Esophagus muscularis mucosa (tissue), 4 donors: ENCODE measurements at regions not wholly inside any gene's neighbourhood (a gene's known extent, or its start where the extent isn't known, plus 50 kb on each side); places are given as distances from the start of the nearest gene placed in this dataset.

Experiments used
- DNase-seq: peaks from one replicate; pipeline ENCODE4 v3.0.0-alpha.2; 2017; ENCODE audit errors: extremely low spot score
- H3K27ac ChIP-seq, 4 donors: fragments of 200-600 bp; sonication (generic); replicated peaks in 1 of 4; 1 replicate in 3 of 4; 2 replicates in 1 of 4; pipeline ENCODE4 v1.5.1; 2016 to 2019; ENCODE audit warnings: mild to moderate bottlenecking in 1 of 4
- H3K27me3 ChIP-seq, 4 donors: fragments of 200-600 bp; sonication (generic); one replicate each; pipeline versions ENCODE4 v1.5.1 to v1.6.0; 2016 to 2019
- H3K36me3 ChIP-seq, 4 donors: fragments of 200-600 bp; sonication (generic); one replicate each; pipeline ENCODE4 v1.5.1; 2016 to 2019
- H3K4me1 ChIP-seq, 4 donors: fragments of 200-600 bp; sonication (generic); one replicate each; pipeline ENCODE4 v1.5.1; 2016 to 2019
- H3K4me3 ChIP-seq, 4 donors: fragments of 200-600 bp; sonication (generic); 1 replicate in 2 of 4; 2 replicates in 2 of 4; pipeline ENCODE4 v1.5.1; 2016 to 2019; ENCODE audit warnings: mild to moderate bottlenecking in 4 of 4, moderate library complexity in 1 of 4
- H3K9me3 ChIP-seq, 4 donors: fragments of 200-600 bp; sonication (generic); 1 replicate in 3 of 4; 2 replicates in 1 of 4; pipeline ENCODE4 v1.5.1; 2016 to 2019
- CTCF ChIP-seq, 3 experiments: fragments of 200-600 bp in 2 of 3; fragments of 450-650 bp in 1 of 3; sonication (generic) in 2 of 3; IDR thresholded peaks; one replicate each; pipeline ENCODE4 v1.5.1; 2017 to 2019; ENCODE audit warnings: antibody characterized with exemption in 3 of 3, mild to moderate bottlenecking in 2 of 3, moderate library complexity in 1 of 3
- EP300 ChIP-seq: sonication (generic); formaldehyde crosslinking; IDR thresholded peaks from one replicate; pipeline ENCODE4 v1.6.1; 2017; ENCODE audit warnings: antibody characterized with exemption
- POLR2A ChIP-seq: fragments of 450-650 bp; IDR thresholded peaks from one replicate; pipeline ENCODE4 v1.6.1; 2017; ENCODE audit warnings: antibody characterized with exemption, moderate library complexity, mild to moderate bottlenecking, low read depth
- POLR2AphosphoS5 ChIP-seq, 2 donors: sonication (generic); formaldehyde crosslinking; IDR thresholded peaks; one replicate each; pipeline ENCODE4 v1.6.1; 2017; ENCODE audit warnings: antibody characterized with exemption in 2 of 2
- WGBS: methylation state at CpG from one replicate; pipeline ENCODE4 v1.1.5; 2018; 5-methylcytosine and 5-hydroxymethylcytosine counted together
- intact Hi-C: fragments of 100-400 bp; cut with DNase I; formaldehyde crosslinking; loops from one replicate; pipeline ENCODE4 v1.15.1; 2023

DNA sequence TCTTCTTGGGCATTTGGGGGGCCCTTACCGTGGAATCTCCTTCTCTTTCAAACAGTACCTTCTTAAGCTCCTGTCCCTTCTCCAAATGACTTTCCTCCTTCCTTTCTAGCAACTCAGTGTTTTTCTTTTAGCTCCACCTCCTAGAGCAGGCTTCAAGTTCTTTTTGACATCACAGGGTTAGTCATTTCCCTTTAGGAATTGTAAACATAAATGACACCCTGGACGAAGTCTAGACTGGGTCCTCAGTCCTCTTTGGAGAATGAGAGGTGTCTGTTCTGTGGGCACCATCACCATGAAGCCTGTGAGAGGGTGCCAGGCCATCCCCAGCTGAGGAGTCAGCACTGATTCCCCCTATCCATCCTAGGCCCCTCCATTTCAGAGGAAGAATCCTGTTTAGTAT, 94.7 kb downstream of the SALL1 start:
- TF ChIP-seq POLR2AphosphoS5 (IDR thresholded peaks at IDR 0.05) (no peak), CTCF (IDR thresholded peaks at IDR 0.05) (no peak), POLR2A (no peak), EP300 (no peak)
- H3K27ac ChIP-seq = no peak overlapping the region
- intact Hi-C loops = no loop called here
- H3K9me3 ChIP-seq = no peaks in the 10 kb centered on the region
- no peak for DNase-seq
- no peaks in the 10 kb centered on the region for H3K36me3 ChIP-seq
- peaks cover 0 to 34% (median 0%) of the 10 kb centered on the region in 4 donors for H3K27me3 ChIP-seq
- no peak overlapping the region for H3K4me3 ChIP-seq
- H3K4me1 ChIP-seq = no peaks in the 10 kb centered on the region
- 48% methylated on average over 2 of the region's 2 CpGs for WGBS

- intact Hi-C loops = no loop called here
- no peak for TF ChIP-seq EP300
- TF ChIP-seq CTCF (IDR thresholded peaks at IDR 0.05) = no peak
- no peak for TF ChIP-seq POLR2A
- TF ChIP-seq POLR2AphosphoS5 (IDR thresholded peaks at IDR 0.05) = no peak
- H3K27ac ChIP-seq = no peak overlapping the region
- no peak overlapping the region for H3K4me3 ChIP-seq
- no peaks in the 10 kb centered on the region for H3K4me1 ChIP-seq
- H3K27me3 ChIP-seq = peaks cover 0 to 43% (median 0%) of the 10 kb centered on the region in 4 donors
- no peak for DNase-seq
- 84% methylated on average over 9 of the region's 9 CpGs for WGBS
- H3K9me3 ChIP-seq = no peaks in the 10 kb centered on the region
- no peaks in the 10 kb centered on the region for H3K36me3 ChIP-seq
These were observed 95.6 kb downstream of the SALL1 start for GRCh38 chr16:51055434-51055833.

DNA sequence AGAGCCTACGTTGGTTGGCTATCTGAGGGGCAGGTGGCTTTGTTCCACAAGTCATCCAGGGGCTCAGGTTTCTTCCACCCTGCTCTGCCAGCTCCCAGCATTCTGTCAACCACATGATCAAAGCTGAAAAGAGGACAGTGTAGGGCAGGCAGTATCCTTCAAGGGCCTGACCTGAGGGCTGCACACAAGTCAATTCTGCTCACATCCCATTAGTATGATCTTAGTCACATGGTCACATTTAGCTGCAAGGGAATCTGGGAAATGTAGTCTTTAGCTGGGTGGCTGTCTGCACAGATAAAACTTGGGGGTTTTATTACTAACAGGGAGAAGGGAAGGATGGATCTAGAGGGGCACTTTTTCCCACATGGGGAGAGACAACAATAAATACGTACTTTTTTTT, 97.3 kb downstream of the SALL1 start:
- no peak for DNase-seq

GRCh38 chr16:51051671-51052070, 99.4 kb downstream of the SALL1 start:
- H3K27ac ChIP-seq = no peak overlapping the region

More for the DNA sequence above, 97.3 kb downstream of the SALL1 start:
- Histone ChIP-seq H3K9me3 (no peaks in the 10 kb centered on the region), H3K27ac (no peak overlapping the region), H3K27me3 (peaks cover 0 to 43% (median 0%) of the 10 kb centered on the region in 4 donors), H3K36me3 (no peaks in the 10 kb centered on the region), H3K4me1 (no peaks in the 10 kb centered on the region), H3K4me3 (no peak overlapping the region)
- intact Hi-C loops = no loop called here
- TF ChIP-seq POLR2AphosphoS5 (IDR thresholded peaks at IDR 0.05) = no peak
- TF ChIP-seq EP300 = no peak
- TF ChIP-seq CTCF (IDR thresholded peaks at IDR 0.05) = no peak
- TF ChIP-seq POLR2A = no peak
- 75% methylated on average over 2 of the region's 2 CpGs for WGBS

More at GRCh38 chr16:51051671-51052070, 99.4 kb downstream of the SALL1 start:
- H3K27me3 ChIP-seq = peaks cover 0 to 35% (median 0%) of the 10 kb centered on the region in 4 donors
- no peak for DNase-seq
- no peaks in the 10 kb centered on the region for H3K36me3 ChIP-seq
- no peaks in the 10 kb centered on the region for H3K4me1 ChIP-seq
- WGBS = 93% methylated on average over 1 of the region's 1 CpG
- intact Hi-C loops = no loop called here
- TF ChIP-seq CTCF (IDR thresholded peaks at IDR 0.05) = no peak
- TF ChIP-seq EP300 = no peak
- TF ChIP-seq POLR2A = no peak
- TF ChIP-seq POLR2AphosphoS5 (IDR thresholded peaks at IDR 0.05) = no peak
- no peaks in the 10 kb centered on the region for H3K9me3 ChIP-seq
- H3K4me3 ChIP-seq = no peak overlapping the region
